ENCODE measurements at regions not wholly inside any gene's neighbourhood (a gene's known extent, or its start where the extent isn't known, plus 50 kb on each side); places are given as distances from the start of the nearest gene placed in this dataset.

DNA sequence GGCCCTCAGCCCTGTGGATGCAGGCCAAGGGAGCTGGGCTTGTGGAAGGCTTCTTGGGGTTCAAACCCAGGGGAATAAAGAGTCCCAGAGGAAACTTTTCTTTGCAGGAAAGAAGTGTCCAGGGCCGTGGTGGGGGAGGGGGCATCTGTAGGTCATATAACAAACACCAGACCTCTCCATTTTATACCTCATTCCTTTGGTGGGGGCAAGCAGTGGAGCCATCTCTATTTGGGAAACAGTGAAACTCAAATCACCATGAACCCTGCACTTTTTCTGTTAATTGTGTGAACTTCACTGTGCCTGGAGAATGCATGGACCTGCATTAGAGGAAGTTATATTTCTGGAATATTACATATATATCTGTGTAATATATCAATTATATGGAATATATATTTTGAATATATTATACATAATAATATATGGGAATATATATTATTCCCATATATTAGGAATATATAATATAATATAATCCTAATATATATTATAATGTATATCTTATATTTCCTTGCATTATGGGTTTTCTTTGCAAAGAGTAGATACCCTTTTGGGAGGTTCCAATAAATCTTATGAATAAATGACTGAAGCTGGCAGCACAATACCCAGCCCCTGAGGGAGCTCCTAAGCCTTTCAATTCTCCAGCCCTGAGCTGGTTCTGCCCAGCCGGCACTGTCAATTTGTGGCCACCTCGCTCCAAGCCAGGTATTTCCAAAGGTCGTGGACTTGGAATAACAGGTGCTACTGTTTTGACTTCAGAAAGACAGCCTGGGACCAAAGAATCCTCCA is 97.7 kb upstream of the PKDCC start:
- H3K36me3 Mint-ChIP-seq: no peaks in the 10 kb centered on the region

DNA sequence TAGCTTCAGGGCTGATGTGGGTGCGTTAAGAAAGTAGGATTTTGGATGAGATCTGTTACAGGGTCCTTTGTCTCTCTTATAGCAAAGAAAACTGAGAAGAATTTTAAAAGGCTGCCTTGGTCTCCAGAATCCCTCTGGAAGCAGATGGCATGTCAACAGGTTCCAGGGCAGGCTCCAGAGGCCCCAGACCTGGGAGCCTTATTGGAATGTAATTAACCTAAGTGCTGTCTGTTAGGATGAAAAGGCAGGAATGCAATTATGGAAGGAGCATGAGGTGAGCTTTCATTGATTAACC is 97.2 kb upstream of the PKDCC start:
- Mint-ChIP-seq H3K4me3 (no peak overlapping the region), H3K36me3 (no peaks in the 10 kb centered on the region)

More for the DNA sequence above, 97.7 kb upstream of the PKDCC start:
- H3K27me3 Mint-ChIP-seq: no peaks in the 10 kb centered on the region
- no peak overlapping the region for H3K4me3 Mint-ChIP-seq
- H3K27ac Mint-ChIP-seq: no peak overlapping the region
- H3K4me1 Mint-ChIP-seq (ENCODE audit: low read depth): no peaks in the 10 kb centered on the region
- no peaks in the 10 kb centered on the region for H3K9me3 Mint-ChIP-seq (ENCODE audit: low read depth)

DNA sequence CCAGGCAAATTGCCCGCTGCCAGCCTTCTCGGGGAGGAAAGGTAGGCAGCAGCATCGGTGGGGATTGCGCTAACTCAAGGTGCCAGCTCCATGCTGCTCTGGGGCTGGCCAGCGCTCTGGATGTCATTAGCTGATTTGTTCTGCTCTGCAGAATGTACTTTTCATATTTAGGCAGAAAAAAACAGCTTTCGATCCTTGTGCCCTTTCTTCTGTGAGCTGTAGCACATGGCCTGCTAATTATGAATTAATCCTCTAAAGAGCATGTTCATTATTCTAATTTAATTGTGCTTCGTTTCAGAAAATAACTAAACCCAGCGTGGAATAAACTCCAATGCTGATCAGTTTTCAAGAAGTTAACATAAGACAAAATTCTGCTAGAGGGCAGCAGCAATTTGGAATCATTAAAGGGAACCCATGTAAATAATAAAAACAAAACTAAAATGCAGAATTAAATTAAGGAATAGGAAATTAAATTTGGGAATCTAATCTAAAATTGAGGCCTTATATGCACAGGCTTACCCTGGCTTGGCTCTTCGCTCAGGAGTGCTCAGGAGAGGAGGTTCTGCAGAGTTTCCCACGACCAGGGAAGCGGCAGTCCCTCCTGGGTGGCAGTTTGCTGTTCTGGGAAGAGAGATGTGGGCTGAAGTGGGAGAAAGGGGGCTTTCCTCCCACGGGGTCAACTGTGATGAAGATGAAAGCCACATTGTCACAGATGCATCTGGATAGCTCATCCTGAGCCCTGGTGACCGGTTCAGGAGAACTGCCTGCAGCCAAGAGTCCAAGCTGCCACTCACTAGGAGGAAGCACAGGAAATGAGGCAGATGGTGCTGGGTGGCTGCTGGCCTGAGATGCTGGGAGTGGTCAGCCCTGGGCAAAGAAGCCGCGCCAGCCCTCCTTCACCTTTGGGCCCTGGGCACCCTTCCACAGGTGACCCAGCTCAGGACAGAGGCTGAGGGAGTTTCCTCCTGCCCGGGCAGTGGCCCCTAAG is 93.2 kb upstream of the PKDCC start:
- H3K36me3 Mint-ChIP-seq: no peaks in the 10 kb centered on the region
- no peak overlapping the region for H3K27ac Mint-ChIP-seq
- H3K4me1 Mint-ChIP-seq (ENCODE audit: low read depth): no peaks in the 10 kb centered on the region
- no peaks in the 10 kb centered on the region for H3K9me3 Mint-ChIP-seq (ENCODE audit: low read depth)
- H3K4me3 Mint-ChIP-seq: no peak overlapping the region
- peaks cover under 1% of the 10 kb centered on the region for H3K27me3 Mint-ChIP-seq

More for the DNA sequence above, 97.2 kb upstream of the PKDCC start:
- Mint-ChIP-seq H3K27ac (no peak overlapping the region), H3K9me3 (ENCODE audit: low read depth) (no peaks in the 10 kb centered on the region), H3K4me1 (ENCODE audit: low read depth) (no peaks in the 10 kb centered on the region), H3K27me3 (no peaks in the 10 kb centered on the region)

DNA sequence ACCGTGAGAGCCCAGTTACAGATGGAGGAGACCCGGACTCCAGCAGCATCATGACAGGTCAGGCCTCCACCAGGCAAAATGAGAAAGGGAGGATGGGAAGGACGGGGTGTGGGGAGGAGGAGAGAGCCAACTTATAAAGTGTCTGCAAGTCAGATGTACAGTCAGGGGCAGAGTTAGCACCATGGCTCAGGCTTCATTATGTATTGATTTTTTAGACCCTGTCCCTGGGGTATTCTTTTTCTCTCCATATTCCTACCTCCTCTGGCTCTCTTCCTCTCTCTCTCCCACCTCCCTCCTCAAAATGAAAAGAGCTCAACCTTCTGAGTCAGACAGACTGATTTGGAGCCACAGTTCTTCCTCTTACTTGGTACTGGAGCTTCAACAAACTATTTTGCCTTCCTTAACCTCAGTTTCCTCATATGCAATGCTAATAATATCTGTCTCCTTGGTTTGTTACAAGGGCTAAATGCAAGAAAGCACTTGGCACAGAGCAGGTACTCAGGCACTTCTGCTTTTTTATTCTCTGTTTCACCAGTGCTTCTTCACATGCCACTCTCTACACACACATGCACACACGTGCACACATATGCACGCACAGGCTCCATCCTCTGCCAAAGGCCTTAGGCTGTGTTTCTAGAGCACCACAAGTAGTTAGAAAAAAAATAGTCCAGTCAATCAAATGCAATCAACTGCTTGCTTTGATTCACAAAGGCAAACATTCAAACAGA is 92.3 kb upstream of the PKDCC start:
- no peak overlapping the region for H3K4me3 Mint-ChIP-seq
- H3K27ac Mint-ChIP-seq: no peak overlapping the region
- H3K4me1 Mint-ChIP-seq (ENCODE audit: low read depth): no peaks in the 10 kb centered on the region
- H3K9me3 Mint-ChIP-seq (ENCODE audit: low read depth): no peaks in the 10 kb centered on the region
- peaks cover 4% of the 10 kb centered on the region for H3K27me3 Mint-ChIP-seq
- no peaks in the 10 kb centered on the region for H3K36me3 Mint-ChIP-seq

DNA sequence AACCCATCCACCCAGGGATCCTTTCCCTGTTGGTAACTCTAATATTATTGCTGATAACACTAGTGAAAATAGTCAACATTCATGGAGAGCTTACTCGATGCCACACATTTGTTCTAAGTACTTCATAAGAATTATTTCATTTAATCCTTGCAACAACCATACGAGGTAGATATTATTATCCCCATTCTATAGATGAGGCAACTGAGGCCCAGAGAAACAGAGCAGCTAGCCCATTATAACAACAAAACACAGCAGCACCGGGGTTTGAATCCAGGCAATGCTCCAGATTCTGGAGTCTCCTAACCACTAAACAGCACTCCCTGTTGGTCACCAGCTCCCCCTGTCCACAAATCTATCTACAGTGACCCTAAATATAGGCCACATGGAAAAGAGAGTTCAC is 90.4 kb upstream of the PKDCC start:
- H3K4me3 Mint-ChIP-seq: no peak overlapping the region
- H3K36me3 Mint-ChIP-seq: no peaks in the 10 kb centered on the region
- H3K27me3 Mint-ChIP-seq: peaks cover 4% of the 10 kb centered on the region
- no peaks in the 10 kb centered on the region for H3K9me3 Mint-ChIP-seq (ENCODE audit: low read depth)
- H3K27ac Mint-ChIP-seq: no peak overlapping the region
- no peaks in the 10 kb centered on the region for H3K4me1 Mint-ChIP-seq (ENCODE audit: low read depth)

DNA sequence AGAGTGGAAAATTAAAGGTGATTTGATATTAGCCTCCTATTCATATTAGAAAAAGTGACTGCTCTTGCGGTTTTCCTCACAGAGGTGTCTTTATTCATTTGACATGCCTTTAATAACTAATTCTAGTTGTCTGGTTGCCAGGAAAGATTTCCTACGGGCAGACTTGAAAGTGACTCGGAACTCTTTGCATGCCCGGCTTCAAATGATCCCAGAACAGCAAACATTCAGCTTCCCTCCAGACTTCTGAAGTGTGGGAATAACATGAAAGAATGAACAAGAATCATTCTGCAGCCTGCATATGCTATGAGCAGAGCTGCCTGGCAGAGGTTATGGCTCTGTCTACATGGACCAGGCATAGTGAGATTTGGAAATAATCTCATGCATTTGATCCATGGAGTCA is 89.6 kb upstream of the PKDCC start:
- no peaks in the 10 kb centered on the region for H3K4me1 Mint-ChIP-seq (ENCODE audit: low read depth)
- H3K4me3 Mint-ChIP-seq: no peak overlapping the region
- H3K36me3 Mint-ChIP-seq: no peaks in the 10 kb centered on the region
- peaks cover 4% of the 10 kb centered on the region for H3K27me3 Mint-ChIP-seq
- no peaks in the 10 kb centered on the region for H3K9me3 Mint-ChIP-seq (ENCODE audit: low read depth)
- H3K27ac Mint-ChIP-seq: no peak overlapping the region

DNA sequence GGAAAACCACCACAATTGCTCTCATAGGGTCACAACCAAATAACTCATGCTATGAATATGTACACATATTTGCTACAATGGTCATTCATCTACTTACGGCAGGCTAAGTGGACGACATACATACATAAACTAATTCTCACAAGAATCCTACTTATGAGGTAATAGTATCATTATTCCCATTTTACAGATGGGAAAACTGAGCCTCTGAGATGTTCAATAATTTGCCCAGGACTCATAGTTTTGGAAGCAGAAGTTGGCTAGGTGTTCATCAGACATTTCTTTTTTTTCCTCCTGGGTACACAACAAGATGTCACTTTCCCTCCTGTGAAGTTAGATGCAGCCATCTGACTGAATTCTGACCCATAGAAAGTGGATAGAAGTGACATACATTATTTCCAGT is 89.0 kb upstream of the PKDCC start:
- H3K27me3 Mint-ChIP-seq: peaks cover 4% of the 10 kb centered on the region
- no peak overlapping the region for H3K4me3 Mint-ChIP-seq
- no peaks in the 10 kb centered on the region for H3K36me3 Mint-ChIP-seq
- H3K27ac Mint-ChIP-seq: no peak overlapping the region
- no peaks in the 10 kb centered on the region for H3K4me1 Mint-ChIP-seq (ENCODE audit: low read depth)
- no peaks in the 10 kb centered on the region for H3K9me3 Mint-ChIP-seq (ENCODE audit: low read depth)

DNA sequence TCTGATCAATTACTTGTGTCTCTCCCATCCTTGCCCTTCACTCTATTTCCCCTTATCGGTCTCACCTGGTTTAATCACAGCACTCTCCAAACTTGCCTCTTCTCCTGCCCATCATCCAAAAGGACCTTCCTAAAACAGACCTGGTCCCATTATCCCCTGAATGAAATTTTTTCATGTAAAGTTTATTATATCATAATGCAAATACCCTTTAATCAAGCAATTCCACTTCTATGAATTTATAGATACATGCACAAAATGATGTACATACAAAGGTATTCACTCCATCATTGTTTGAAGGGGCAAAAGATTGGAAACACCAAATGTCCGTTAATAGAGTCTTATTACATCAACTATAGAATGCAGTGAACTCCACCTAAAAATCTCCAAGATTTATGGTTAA is 88.1 kb upstream of the PKDCC start:
- Mint-ChIP-seq H3K27me3 (peaks cover 4% of the 10 kb centered on the region), H3K4me1 (ENCODE audit: low read depth) (no peaks in the 10 kb centered on the region), H3K36me3 (no peaks in the 10 kb centered on the region), H3K9me3 (ENCODE audit: low read depth) (no peaks in the 10 kb centered on the region), H3K27ac (no peak overlapping the region), H3K4me3 (no peak overlapping the region)

DNA sequence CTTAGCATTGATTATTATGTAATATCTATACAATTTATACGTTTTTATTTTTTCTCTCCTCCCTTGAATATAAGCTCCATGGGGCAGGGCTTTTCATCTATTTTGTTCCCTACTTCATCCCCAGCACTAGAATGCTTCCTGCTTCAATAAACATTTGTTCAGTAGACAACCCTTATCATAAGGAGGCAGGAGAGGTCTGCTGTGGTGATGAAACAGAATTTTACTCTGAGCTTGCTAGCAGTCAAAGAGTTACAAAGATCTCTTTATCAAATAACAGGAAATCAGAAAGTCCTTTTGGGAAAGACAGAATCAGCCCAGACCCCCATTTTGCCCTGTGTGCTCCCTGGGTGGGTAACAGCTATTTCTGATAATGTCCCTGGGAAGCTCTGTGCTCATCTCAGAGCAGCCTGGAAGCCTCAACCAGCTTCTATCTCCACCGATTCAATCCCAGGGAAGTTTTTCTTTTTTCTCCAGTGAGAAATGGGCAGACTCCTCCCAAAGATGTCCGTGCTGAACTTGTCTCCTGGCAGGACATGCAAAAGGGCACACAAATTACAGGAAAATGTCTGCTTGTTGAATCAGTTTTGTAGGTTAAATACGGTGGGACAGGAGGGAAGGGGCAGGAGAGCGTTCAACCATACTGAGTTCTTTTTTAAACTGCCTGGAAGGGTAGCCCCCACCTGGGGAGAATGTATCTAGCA is 84.7 kb upstream of the PKDCC start:
- Mint-ChIP-seq H3K27ac (no peak overlapping the region), H3K27me3 (peaks cover 4% of the 10 kb centered on the region), H3K9me3 (ENCODE audit: low read depth) (no peaks in the 10 kb centered on the region)

DNA sequence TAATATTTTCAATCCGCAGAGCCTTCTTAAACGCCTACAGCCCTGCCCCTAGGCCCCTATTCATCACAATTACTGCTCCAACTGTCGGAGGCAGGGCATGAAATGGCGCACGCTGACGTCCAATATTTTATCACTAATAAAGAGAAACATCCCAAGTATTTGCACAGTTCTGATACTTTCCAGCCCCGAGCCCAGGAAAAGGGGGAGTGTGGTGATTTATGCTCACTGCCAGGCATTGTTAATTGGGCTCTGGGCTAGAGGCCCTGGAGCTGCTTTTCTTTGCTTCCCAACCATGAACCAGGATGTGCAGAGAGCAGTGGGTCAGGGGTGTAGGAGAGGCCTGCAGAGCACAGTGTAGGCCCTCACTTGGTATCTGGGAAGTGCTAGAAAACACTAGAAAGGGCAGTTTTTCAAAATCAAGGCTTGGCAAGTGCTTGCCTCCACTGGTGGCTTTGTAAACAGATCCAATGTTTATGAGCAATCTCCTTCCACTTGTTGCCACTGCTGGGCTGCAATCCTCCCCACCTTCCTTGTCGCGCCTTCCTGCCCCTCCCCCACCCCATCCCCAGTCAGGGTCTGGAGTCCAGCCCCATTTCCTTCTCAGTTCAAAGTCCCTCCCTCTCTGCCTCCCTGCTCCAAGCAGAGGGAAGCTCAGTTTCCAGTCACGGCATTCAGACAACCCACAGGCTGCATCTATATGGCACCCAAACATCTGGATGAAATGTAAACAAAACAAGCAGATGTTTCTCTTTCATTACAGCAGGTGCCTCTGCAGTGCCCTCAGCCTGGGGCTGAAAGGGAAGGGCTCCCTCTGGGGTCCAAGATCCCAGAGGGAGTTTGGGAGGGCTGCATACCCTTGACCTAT is 83.9 kb upstream of the PKDCC start:
- Mint-ChIP-seq H3K27me3 (peaks cover 4% of the 10 kb centered on the region), H3K27ac (no peak overlapping the region), H3K4me3 (no peak overlapping the region), H3K36me3 (no peaks in the 10 kb centered on the region), H3K4me1 (ENCODE audit: low read depth) (no peaks in the 10 kb centered on the region), H3K9me3 (ENCODE audit: low read depth) (no peaks in the 10 kb centered on the region)

More for the DNA sequence above, 84.7 kb upstream of the PKDCC start:
- Mint-ChIP-seq H3K36me3 (no peaks in the 10 kb centered on the region), H3K4me1 (ENCODE audit: low read depth) (no peaks in the 10 kb centered on the region), H3K4me3 (no peak overlapping the region)

DNA sequence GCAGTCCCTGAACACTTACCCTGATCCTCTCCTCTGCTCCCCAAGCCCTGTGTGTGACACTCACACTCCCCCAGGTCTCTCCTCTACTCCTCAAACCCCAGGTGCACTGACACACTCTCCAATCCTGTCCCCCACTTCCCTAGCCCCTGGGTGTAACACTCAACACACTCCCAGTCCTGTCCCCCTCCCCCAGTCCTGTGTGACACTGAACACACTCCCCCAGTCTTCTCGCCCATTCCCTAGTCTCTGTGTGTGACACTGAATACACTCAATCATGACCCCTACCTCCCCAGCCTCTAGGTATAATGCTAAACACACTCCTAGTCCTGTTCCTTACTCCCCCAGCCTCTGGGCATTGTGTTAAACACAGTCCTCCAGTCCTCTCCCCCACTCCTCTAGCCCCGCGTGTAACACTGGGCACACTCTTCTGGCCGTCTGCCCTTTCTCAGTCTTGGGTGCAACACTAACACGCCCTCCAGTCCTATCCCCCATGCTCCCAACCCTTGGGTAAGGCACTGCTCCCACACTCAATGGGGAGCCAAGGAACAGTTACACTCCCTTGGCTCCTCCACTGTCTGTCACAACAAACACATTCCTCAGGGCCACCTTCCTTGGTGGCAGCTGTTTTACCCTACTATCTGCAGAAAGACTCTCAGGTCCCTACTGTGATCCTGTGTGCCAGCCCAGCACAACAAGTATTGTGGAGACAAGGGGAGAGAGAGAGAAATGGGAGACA is 82.5 kb upstream of the PKDCC start:
- peaks cover 2% of the 10 kb centered on the region for H3K27me3 Mint-ChIP-seq
- no peaks in the 10 kb centered on the region for H3K4me1 Mint-ChIP-seq (ENCODE audit: low read depth)
- H3K4me3 Mint-ChIP-seq: no peak overlapping the region
- no peaks in the 10 kb centered on the region for H3K9me3 Mint-ChIP-seq (ENCODE audit: low read depth)
- no peak overlapping the region for H3K27ac Mint-ChIP-seq
- no peaks in the 10 kb centered on the region for H3K36me3 Mint-ChIP-seq

DNA sequence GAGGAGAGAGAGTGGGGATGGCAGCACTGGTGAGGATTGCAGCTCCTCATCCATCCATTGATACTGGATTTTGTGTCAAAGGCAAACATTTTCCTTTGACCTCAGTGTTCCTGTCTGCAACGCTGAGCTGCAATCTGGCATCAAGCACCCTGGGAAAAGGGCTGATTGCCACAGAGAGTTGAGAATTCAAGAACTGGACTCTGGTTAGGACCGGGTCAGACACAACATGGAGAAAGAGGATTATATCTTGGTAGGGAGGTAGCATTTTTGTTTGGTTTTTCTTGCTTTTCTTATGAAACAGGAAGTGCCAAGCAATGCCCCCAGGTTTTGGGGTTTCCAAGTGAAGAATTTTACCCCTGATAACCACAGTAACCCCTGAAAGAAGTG is 81.9 kb upstream of the PKDCC start:
- Mint-ChIP-seq H3K27me3 (no peaks in the 10 kb centered on the region), H3K27ac (no peak overlapping the region), H3K9me3 (ENCODE audit: low read depth) (no peaks in the 10 kb centered on the region), H3K4me1 (ENCODE audit: low read depth) (no peaks in the 10 kb centered on the region), H3K4me3 (no peak overlapping the region), H3K36me3 (no peaks in the 10 kb centered on the region)

DNA sequence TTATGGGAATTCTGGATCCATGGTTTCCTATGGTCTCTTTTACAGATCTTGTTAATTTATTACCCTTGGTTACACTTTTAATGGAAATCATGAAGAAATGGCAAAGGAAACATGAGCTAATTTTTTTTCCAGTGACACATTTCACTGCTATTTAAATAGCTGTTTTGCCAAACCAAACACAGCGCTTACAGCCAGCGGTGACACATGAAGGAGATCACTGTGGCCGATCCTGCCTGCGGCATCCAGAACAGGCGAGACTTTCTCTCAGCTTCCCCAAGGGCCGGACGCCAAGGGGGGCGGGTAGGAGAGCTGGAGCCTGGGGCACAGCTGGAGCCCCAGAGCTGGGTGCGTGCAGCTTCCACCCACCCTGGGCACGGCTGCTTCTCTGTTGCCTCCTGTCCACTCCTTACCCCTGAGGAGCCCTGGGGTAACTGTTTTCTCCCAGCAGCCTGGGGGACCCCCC is 81.4 kb upstream of the PKDCC start:
- H3K27ac Mint-ChIP-seq: no peak overlapping the region
- no peaks in the 10 kb centered on the region for H3K36me3 Mint-ChIP-seq
- no peaks in the 10 kb centered on the region for H3K27me3 Mint-ChIP-seq
- no peak overlapping the region for H3K4me3 Mint-ChIP-seq
- no peaks in the 10 kb centered on the region for H3K4me1 Mint-ChIP-seq (ENCODE audit: low read depth)
- H3K9me3 Mint-ChIP-seq (ENCODE audit: low read depth): no peaks in the 10 kb centered on the region
